Transverse colon (tissue), 4 donors: ENCODE measurements at regions not wholly inside any gene's neighbourhood (a gene's known extent, or its start where the extent isn't known, plus 50 kb on each side); places are given as distances from the start of the nearest gene placed in this dataset.
"Not testable (repeated sequence)": the region's sequence is repeated elsewhere in the genome, so short reads cannot be mapped to it uniquely, and the experiment has no call there.

Experiments used
- DNase-seq: peaks from one replicate; pipeline ENCODE4 v3.0.0-alpha.2; 2019
- H3K27ac ChIP-seq, 4 donors: fragments of 200-600 bp; sonication (generic); 2 replicates each; pipeline ENCODE4 v1.5.1; 2016 to 2018; ENCODE audit warnings: inconsistent platforms in 4 of 4
- H3K27me3 ChIP-seq: fragments of 200-600 bp; sonication (generic); 2 replicates; pipeline ENCODE4 v1.5.1; 2017; ENCODE audit warnings: inconsistent platforms
- H3K36me3 ChIP-seq, 4 donors: fragments of 200-600 bp; sonication (generic); 2 replicates each; pipeline ENCODE4 v1.5.1; 2017 to 2019; ENCODE audit warnings: inconsistent platforms in 4 of 4
- H3K4me1 ChIP-seq, 4 donors: fragments of 200-600 bp; sonication (generic); 2 replicates each; pipeline ENCODE4 v1.5.1; 2017 to 2020; ENCODE audit warnings: inconsistent platforms in 4 of 4
- H3K4me3 ChIP-seq, 4 donors: fragments of 200-600 bp; sonication (generic); 1 replicate in 1 of 4; 2 replicates in 3 of 4; pipeline versions ENCODE4 v1.5.1 to v1.6.1; 2017 to 2019; ENCODE audit warnings: inconsistent platforms in 4 of 4
- H3K9me3 ChIP-seq, 2 donors: fragments of 200-600 bp; sonication (generic); 2 replicates each; pipeline ENCODE4 v1.5.1; 2017 to 2019; ENCODE audit warnings: inconsistent platforms in 2 of 2
- EP300 ChIP-seq: sonication (generic); formaldehyde crosslinking; IDR thresholded peaks from one replicate; pipeline ENCODE4 v1.6.1; 2017; ENCODE audit warnings: antibody characterized with exemption, low read depth
- POLR2A ChIP-seq: fragments of 450-650 bp; IDR thresholded peaks from one replicate; pipeline ENCODE4 v1.6.1; 2016; ENCODE audit warnings: antibody characterized with exemption, mild to moderate bottlenecking, moderate library complexity
- POLR2AphosphoS5 ChIP-seq, 3 donors: sonication (generic); formaldehyde crosslinking; IDR thresholded peaks; one replicate each; pipeline ENCODE4 v1.6.1; 2016; ENCODE audit warnings: antibody characterized with exemption in 3 of 3
- WGBS, 2 donors: methylation state at CpG; one replicate each; pipeline ENCODE4 v1.1.5; 2018; ENCODE audit warnings: low coverage in 1 of 2; 5-methylcytosine and 5-hydroxymethylcytosine counted together
- in situ Hi-C, 4 donors: fragments of 200-750 bp; cut with MboI; loops; one replicate each; pipeline versions ENCODE4 v1.15.0 to v1.15.1; 2017; ENCODE audit warnings: low sequenced_read_pairs in 3 of 4, low pct_ligation_motif_present in 1 of 4, low pct_unique_long_range_greater_than_20kb in 1 of 4
- intact Hi-C: fragments of 100-400 bp; cut with DNase I; formaldehyde crosslinking; loops from one replicate; pipeline ENCODE4 v1.15.1; 2023; ENCODE audit warnings: low total_unique reads
- TF ChIP-seq, protein P1 (sequence below), 5 experiments: fragments of 200-600 bp in 3 of 5; fragments of 450-650 bp in 2 of 5; sonication (generic) in 3 of 5; IDR thresholded peaks; 1 replicate in 2 of 5; 2 replicates in 3 of 5; pipeline ENCODE4 v1.5.1; 2016 to 2017; ENCODE audit warnings: antibody characterized with exemption in 5 of 5, inconsistent platforms in 3 of 5, mild to moderate bottlenecking in 2 of 5, moderate library complexity in 1 of 5

DNA sequence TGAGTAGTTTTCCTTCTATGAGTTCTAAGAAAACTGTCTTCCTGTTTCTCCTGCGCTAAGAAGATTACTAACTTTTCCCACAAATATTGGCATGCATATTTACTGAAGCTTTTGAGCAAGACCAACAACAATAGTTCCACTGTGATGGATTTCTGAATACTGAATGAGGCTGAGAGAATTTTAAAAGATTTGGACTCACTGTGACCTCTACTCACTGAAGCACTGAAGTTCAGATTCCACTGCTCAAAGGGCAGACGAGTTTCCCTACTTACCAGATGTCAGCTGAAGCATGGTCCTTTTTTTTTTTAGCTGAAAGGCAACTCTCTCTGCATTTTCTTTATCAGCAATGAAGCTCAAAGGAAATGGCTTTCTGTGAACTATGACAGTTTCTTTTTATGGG is 718.5 kb downstream of the RFPL4B start:
- DNase-seq: no peak
- in situ Hi-C loops (no loop called here), intact Hi-C loops (no loop called here)
- no peak overlapping the region for H3K27ac ChIP-seq
- TF ChIP-seq EP300 (no peak), POLR2AphosphoS5 (IDR thresholded peaks at IDR 0.05) (no peak), POLR2A (no peak)
- TF ChIP-seq, protein P1, sequence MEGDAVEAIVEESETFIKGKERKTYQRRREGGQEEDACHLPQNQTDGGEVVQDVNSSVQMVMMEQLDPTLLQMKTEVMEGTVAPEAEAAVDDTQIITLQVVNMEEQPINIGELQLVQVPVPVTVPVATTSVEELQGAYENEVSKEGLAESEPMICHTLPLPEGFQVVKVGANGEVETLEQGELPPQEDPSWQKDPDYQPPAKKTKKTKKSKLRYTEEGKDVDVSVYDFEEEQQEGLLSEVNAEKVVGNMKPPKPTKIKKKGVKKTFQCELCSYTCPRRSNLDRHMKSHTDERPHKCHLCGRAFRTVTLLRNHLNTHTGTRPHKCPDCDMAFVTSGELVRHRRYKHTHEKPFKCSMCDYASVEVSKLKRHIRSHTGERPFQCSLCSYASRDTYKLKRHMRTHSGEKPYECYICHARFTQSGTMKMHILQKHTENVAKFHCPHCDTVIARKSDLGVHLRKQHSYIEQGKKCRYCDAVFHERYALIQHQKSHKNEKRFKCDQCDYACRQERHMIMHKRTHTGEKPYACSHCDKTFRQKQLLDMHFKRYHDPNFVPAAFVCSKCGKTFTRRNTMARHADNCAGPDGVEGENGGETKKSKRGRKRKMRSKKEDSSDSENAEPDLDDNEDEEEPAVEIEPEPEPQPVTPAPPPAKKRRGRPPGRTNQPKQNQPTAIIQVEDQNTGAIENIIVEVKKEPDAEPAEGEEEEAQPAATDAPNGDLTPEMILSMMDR (IDR thresholded peaks at IDR 0.05): no peak
- H3K4me1 ChIP-seq: no peaks in the 10 kb centered on the region
- 54 to 56% methylated on average over 2 of the region's 2 CpGs for WGBS, 2 donors
- H3K27me3 ChIP-seq: no peaks in the 10 kb centered on the region
- H3K36me3 ChIP-seq: no peaks in the 10 kb centered on the region
- H3K4me3 ChIP-seq: no peak overlapping the region
- no peaks in the 10 kb centered on the region for H3K9me3 ChIP-seq

GRCh38 chr6:113067612-113068275 is 720.6 kb downstream of the RFPL4B start:
- Histone ChIP-seq H3K9me3 (no peaks in the 10 kb centered on the region), H3K4me3 (no peak overlapping the region), H3K4me1 (no peaks in the 10 kb centered on the region), H3K27ac (no peak overlapping the region), H3K36me3 (no peaks in the 10 kb centered on the region), H3K27me3 (no peaks in the 10 kb centered on the region)
- 80 to 81% methylated on average over 1 to 3 of the region's 3 CpGs for WGBS, 2 donors
- intact Hi-C loops (no loop called here), in situ Hi-C loops (no loop called here)
- TF ChIP-seq POLR2A (no peak), POLR2AphosphoS5 (IDR thresholded peaks at IDR 0.05) (no peak), EP300 (no peak)
- TF ChIP-seq, protein P1 (IDR thresholded peaks at IDR 0.05): no peak
- DNase-seq: no peak

DNA sequence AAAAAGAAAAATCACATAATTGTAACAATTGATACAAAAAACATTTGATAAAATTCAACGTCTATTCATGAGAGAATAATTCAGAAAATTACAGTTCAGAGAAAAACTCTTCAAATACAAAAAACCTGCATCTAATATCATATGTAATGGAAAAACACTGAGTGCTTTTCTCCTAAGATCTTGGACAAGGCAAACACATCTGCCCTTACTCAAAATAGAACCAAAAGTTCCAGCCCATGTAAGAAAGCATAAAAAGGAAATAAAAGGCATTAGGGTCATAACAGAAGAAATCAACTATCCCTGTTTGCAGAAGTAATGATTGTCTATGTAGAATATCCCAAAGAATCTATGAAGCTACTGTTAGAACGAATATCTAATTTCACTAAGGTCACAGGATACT is 721.4 kb downstream of the RFPL4B start:
- intact Hi-C loops: no loop called here

GRCh38 chr6:113070681-113071080 is 723.6 kb downstream of the RFPL4B start:
- DNase-seq, in situ Hi-C loops, intact Hi-C loops, H3K9me3 ChIP-seq, H3K4me3 ChIP-seq, H3K27ac ChIP-seq, H3K27me3 ChIP-seq, H3K36me3 ChIP-seq, H3K4me1 ChIP-seq: not testable (repeated sequence)
- 85 to 97% methylated on average over 3 of the region's 3 CpGs for WGBS, 2 donors

More for the DNA sequence above, 721.4 kb downstream of the RFPL4B start:
- Histone ChIP-seq H3K4me1 (no peaks in the 10 kb centered on the region), H3K9me3 (no peaks in the 10 kb centered on the region), H3K36me3 (no peaks in the 10 kb centered on the region), H3K27ac (no peak overlapping the region), H3K27me3 (no peaks in the 10 kb centered on the region), H3K4me3 (no peak overlapping the region)
- in situ Hi-C loops: no loop called here
- TF ChIP-seq POLR2A: no peak
- TF ChIP-seq, protein P1 (IDR thresholded peaks at IDR 0.05): no peak
- no peak for TF ChIP-seq EP300
- TF ChIP-seq POLR2AphosphoS5 (IDR thresholded peaks at IDR 0.05): no peak
- 50 to 72% methylated on average over 2 of the region's 2 CpGs for WGBS, 2 donors
- DNase-seq: no peak

GRCh38 chr6:113073611-113074191 is 726.6 kb downstream of the RFPL4B start:
- intact Hi-C loops: no loop called here
- WGBS, 2 donors: 50 to 58% methylated on average over 1 of the region's 1 CpG
- no peaks in the 10 kb centered on the region for H3K27me3 ChIP-seq
- in situ Hi-C loops: no loop called here
- no peaks in the 10 kb centered on the region for H3K9me3 ChIP-seq
- no peak for TF ChIP-seq POLR2A
- TF ChIP-seq POLR2AphosphoS5 (IDR thresholded peaks at IDR 0.05): no peak
- no peak for TF ChIP-seq EP300
- TF ChIP-seq, protein P1 (IDR thresholded peaks at IDR 0.05): no peak
- H3K27ac ChIP-seq: no peak overlapping the region
- DNase-seq: no peak
- no peak overlapping the region for H3K4me3 ChIP-seq
- no peaks in the 10 kb centered on the region for H3K36me3 ChIP-seq
- H3K4me1 ChIP-seq: no peaks in the 10 kb centered on the region
